ENCODE measurements at regions not wholly inside any gene's neighbourhood (a gene's known extent, or its start where the extent isn't known, plus 50 kb on each side); places are given as distances from the start of the nearest gene placed in this dataset.
"Not testable (repeated sequence)": the region's sequence is repeated elsewhere in the genome, so short reads cannot be mapped to it uniquely, and the experiment has no call there.

DNA sequence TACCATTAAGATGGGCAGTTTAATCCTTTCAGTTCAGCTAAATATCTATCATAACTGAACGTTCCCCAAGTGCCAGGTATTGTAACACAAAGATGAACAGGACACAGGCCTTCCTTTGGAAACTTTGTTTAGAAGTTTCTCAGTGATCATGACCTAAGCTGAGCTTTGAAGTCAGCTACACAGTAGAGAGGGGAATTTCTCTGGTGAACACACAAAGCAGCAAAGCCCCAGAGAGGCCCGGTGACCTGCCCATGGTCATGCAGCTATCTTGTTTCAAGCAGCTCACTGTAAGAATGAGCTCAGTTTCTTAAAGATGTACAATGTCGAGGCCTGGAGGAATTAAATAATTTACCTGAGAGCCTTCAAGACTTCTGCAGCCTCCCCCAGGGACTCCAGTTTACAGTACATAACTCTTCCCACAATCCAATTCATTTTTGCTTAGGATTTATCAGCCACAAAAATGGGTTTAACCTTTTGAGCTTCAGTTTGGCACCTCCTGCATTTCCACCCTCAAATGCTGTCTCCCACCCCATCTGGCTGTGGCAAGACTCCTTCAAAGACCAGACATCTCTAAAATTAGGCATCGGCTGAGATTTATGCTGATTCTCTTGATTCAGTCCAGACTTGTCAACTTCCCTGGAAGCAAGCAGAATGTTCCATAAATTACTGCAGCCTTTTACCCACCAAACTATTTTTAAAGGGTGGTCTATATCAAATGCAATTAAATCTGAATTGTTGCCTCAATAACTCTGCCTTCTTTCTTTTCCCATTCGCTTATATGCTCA, 325.6 kb downstream of the TXNL1 start:
- DNase-seq, result no peak

DNA sequence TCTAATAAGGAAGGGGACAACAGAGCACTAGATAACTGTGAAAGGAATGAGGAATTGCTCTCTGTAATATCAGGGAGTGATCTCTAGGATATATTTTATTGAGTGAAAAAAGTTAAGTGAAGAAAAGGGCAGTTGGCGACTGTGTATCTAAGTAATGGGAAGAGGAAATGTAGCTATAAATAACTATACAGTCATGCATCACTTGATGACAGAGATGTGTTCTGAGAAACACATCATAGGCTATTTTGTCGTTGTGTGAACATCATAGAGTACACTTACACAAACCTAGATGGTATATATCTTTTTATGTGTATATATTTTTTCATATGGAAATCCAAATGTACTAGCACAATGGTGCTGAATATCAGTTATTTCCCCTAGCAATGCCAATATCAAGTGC, 329.3 kb downstream of the TXNL1 start:
- no peak for DNase-seq

DNA sequence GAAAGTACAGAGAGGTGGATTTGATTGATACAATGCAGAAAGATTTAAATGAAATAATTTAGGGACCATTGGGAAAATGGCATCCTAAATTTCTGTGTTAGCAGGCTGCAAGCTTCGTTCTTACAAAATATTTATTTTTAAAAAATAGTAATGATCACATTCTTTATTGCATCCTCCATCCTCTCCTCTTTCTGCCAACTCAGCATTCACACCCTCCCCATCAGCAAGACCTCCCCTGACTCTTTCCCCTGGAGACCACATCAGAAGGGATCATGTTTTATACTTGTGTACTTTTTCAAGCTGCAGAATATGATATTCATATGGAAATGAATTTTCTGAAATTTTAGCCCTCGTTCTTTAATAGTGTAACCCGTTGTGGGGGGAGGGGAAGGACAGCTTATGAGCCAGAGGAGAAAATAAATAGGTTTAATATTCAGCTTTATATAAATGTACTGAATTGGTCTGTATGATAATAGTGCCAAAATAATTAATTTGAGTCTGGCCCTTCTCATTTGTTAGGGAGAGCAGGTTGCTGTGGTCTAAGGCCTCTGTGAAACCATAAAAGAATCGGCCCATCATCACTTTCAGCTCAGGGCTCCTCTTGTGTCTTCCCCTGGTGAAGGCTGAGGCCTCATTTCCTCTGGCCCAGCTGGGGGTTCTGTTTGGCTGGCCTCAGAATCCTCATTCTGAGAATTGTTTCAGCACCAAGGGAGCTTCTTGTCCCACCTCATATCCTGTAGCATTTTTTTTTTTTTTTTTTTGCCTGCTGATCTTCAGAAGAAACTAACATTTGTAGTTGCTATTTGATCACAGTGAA, 330.8 kb downstream of the TXNL1 start:
- DNase-seq, result no peak

DNA sequence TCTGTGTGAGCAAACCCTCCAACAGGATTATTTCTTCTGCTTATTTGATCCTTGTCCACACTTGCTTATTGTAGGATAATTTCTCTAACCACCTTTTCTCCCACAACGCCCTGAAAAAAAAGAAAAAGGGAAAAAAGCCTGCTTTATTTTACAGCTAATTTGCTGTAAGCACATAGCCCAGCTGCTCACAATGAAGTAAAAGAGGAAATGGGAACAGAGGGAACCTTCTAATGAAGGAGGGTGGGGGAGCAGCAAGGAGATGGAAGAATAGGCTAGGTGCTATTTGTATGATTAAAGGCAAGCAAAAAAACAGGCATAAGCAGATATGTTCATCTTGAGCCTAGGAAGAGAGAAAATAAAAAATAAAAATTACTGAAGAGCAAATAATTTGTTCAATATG, 331.6 kb downstream of the TXNL1 start:
- no peak for DNase-seq

DNA sequence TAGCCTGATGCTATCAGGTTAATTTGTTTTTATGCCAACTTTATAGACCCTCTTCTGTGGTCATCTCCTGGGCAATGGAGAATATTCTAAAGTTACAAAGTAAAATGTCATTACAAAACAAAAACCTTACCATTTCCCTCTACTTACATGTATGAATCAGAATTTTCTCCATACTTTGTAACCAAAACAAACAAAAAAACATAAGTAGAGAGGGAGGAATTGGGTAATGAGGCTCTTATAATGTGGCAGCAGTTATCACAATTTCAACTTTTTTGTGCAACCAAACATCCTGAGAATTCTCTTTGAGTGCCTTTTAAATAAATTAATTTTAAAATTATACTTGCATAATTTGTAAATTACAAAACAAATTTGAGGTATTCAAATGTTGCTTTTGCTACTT, 332.8 kb downstream of the TXNL1 start:
- no peak for DNase-seq

DNA sequence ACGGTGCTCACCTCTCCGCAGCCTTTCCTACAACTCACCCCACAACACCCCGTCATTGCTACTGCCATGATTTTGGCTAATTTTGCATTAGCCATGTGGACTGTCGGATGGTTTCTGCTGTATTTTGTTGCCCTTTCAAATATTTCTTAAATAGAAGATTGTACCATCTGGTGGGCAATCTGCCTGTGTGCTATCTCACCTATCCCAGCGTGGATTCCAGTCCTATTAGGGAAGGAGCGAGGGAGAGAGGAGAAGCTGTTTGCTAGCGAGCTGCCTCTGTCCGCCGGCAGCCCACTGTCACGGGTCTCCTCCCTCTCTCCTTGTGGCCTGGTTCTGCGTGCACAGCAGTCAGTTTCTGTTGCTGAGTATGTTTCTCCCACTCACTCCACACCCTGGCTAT, 336.2 kb downstream of the TXNL1 start:
- DNase-seq, result no peak

DNA sequence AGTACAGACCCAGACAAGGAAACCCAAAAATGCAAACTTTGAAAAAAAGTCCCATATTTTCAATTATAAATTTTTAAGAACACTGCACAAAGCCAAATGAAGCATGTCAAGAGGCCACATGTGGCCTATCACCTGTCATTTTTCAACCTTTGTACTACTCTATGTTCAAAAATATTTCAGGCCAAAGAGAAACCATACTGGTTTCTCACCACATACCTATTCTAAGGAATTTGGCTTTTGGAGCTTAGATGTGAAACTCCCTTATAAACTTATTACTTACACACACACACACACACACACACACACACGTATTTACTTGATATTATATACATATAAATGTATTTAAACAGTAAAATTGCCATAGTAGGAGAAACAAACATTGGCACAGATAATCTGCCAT, 338.7 kb downstream of the TXNL1 start:
- no peak for DNase-seq

DNA sequence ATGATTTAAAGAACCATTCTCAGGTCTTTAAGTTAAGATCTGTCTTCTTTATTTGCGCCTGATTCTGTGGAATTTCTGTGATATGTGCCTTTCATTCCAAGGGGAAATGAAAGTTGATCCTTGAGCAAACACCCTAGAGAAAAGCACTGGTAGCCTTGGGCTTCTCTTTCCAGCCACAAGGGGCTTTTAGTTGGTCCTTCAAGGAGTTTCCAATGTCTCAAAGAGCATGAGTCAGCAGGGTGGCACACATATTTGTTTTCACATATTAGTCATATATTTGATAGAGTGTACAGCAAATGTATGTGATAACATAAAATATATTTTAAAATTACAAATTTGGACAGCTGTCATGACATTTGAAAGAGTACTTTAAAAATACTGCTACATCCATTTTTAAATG, 339.5 kb downstream of the TXNL1 start:
- peak; percentile 30 for DNase-seq

DNA sequence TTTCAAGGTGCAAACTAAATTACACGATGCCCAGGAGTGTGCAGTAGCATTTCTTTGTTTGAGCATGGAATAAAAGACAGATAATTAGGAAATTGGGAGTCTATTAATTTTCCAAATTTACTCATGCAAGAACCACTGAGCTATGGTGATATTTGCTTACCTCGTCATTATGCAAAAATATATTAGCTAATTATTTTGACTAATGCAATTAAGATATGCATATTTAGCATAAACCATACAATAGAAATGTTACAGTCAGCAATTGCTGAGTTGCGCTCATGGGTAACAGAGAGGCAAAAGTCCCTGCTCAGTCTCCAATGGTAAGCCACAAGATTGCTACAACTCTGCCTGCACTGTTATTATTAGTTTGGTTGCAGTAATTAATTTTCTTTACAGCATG, 342.0 kb downstream of the TXNL1 start:
- no peak for DNase-seq

DNA sequence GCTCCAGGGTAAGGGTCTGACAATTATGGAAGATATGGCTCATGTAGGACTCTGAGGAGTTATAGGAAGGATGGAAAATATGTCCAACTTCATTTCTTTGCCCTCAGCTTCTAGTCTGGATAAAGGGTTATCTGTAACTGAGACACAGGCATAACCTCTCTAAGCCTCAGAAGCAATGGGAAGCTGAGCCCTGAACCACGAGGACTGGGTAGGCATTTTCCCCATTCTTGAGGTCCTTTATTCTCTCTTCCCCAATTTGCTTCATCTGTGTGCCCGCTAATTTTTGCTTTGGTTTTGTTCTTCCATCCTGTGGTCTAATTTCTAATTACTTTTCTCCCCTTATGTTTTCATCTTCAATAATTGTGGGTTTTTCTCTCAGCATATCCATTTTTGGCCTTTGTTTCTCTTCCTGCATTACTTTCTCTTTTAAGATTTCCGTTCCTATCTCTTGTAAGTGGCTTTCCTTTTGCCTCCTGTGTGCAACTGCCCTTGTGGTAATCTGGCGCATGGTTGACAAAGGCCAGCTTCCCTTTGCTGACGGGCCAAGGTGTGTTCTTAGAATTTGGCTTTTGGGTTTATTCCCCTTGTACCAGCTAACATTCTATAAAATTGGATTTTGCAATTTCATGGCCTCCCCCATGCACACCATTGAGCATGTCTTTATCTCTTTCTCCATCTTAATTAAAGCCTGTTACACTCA, 343.8 kb downstream of the TXNL1 start:
- DNase-seq, result no peak

DNA sequence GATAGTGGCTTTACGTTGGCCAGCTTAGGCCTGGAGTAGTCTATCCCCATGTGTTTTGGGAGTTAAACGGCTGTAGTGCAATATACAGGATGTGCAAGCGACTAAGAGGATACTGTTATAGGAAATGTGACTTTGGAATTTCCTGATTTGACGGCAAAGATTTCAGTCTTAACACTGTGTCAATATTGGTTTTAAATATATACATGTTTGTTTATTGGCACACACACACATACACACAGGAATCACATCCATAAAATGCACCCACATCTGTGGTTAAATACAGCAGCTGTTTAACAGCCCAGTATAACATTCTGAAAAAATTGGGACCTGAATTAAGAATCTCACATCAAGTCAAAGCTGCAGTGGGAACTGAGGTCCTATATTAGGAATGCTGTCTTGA, 347.1 kb downstream of the TXNL1 start:
- no peak for DNase-seq

DNA sequence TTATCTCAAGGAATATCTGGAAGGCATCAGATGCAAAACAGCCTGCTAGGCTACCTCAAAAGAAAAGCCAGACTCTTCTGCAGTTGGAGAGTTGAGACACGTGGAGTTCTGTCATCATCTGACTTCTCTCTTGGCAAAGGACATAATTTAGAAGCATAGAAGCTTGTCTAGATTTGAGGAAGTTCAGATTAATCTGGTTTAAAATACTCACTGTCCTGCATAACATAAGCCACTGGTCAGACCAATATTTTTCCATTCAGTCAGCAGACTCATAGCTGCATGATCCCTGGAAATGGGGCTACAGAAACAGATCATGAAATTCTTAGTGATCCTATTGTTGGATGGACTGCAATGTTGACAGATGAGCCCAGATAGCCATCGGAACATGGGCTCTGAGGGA, 349.0 kb downstream of the TXNL1 start:
- no peak for DNase-seq

DNA sequence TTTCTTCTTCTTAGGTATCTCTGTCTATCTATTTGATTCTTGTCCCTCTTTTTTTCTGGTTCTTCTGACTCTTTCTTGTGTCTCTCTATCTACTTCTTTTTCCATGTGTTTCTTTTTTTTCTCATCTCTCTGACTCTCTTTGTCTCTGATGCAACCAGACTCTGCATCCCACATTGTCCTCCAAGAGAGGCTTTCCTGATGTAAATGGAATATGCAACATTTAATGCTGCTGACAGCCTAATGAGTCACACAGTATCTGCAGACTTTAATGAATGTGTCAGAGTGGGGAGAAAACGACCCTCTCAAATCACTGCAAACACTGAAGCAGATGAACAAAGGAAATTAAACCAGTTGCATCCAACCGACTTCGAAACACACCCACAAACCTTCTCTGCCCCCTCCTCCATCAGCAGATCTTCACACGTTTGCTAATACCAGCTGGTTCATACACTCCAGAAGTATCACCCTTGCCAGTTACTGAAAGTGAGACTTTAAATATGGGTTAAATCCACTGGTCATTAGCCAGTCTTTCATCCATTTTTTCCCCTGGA, 351.5 kb downstream of the TXNL1 start:
- peak; percentile 30 for DNase-seq

DNA sequence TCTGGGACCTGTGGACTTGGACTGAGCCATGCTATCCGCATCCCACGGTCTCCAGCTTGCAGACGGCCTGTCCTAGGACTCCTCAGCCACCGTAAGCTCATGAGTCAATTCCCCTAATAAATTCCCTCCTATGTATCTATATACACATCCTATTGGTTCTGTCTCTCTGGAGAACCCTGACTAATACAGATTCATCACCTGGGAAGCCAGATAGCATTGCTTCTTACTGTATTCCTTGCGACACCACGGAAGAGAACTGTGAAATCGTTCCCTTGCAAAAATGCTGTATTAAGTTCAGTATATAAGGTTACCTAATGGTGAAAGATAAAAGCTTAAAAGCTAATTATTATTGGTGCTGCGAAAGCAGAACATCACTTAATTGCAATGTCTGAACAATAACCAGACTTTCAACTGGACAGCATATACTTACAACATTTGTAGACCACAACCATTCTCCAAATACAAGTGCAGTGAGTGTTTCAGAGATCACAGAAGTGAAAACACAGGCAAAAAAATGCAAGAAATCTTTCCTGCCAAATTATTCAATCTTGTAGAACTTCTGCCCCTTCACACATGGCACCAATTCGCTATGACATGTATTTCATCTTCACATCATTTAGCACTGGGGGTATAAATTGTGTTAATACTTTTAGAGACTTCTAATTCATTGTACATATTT, 352.9 kb downstream of the TXNL1 start:
- DNase-seq, result no peak

DNA sequence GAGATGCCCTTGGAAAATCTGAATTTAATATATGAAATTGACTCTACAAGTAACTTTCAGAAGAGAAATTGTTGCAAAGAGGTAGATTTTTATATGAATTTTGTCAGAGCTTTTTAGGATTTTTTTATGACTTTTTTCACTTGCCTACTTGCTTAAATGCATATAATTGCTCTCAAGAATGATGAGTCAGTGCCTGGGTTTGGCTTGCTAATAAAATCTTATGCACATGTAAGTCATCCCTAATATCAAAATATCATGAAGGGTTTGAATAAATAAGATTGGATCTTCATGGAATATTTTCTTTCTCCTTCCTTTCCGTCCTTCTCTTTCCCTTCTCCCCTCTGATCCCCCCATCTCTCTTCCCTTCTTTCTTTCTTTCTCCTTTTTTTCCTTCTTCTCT, 354.1 kb downstream of the TXNL1 start:
- DNase-seq, result no peak

DNA sequence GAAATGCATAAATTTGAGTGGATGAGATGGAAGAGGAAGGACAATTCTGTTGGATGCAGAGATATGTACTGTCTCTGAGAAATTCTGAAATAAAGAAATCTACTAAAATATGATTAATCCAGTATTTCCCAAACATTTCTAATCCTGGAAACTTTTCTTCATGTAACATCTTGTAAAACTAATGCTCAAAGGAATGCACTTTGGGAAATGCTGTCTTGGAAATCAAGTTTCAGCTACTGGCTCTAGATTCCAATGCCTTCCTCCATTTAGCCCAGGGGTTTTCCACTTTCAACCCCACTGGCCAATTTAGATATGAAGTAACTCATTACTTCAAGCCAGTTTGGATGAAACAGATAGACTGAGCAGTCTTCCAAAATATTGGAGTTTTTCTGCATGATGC, 355.1 kb downstream of the TXNL1 start:
- no peak for DNase-seq

DNA sequence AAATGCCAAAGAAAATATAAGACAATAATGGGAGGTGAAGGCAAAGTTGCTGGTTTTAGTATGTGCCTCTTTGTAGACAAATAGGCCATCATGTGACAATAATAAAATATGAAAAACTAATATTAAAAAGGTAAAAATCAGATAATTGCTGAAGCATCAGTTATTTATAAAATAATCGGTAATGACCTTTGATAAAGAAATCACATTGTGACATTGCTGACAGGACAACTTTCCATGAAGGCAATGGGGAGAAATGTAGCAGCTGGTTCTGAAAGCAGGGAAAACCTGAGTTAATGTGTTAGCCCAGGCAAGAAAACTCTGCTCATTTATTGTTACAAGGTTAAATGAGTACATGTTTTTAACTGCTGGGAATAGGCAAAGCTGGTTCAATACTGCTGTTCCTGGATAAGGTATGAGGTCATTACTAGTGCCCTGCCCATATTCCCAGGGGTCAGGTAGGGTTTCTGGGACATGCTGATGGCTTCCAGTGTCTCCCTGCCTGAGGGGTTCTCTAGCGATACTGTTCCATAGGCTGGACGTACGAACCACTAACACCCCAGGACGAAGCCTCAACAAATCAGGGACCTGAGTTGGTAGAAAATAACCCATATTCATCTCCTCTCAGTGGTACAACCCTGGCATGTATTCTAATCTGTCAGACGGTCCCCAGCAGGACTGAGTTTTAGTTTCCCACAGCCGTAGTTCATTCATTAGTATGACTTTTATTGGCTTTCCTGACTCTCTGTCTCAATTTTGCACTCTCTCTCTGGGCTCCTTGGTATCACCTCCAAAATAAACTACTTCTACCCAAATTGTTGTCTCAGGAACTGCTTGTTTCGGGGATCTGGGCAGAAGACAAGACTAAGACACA, 355.9 kb downstream of the TXNL1 start:
- DNase-seq, result no peak

DNA sequence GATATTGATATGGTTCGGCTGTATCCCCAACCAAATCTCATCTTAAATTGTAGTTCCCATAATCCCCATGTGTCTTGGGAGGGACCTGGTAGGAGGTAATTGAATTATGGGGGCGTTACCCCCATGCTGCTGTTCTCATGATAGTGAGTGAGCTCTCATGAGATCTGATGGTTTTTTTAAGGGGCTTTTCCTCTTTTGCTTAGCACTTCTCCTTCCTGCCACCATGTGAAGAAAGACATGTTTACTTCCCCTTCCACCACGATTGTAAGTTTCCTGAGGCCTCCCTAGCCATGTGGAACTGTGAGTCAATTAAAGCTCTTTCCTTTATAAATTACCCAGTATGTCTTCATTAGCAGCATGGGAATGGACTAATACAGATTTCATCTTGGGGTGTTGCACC, 358.6 kb downstream of the TXNL1 start:
- not testable (repeated sequence) for DNase-seq

DNA sequence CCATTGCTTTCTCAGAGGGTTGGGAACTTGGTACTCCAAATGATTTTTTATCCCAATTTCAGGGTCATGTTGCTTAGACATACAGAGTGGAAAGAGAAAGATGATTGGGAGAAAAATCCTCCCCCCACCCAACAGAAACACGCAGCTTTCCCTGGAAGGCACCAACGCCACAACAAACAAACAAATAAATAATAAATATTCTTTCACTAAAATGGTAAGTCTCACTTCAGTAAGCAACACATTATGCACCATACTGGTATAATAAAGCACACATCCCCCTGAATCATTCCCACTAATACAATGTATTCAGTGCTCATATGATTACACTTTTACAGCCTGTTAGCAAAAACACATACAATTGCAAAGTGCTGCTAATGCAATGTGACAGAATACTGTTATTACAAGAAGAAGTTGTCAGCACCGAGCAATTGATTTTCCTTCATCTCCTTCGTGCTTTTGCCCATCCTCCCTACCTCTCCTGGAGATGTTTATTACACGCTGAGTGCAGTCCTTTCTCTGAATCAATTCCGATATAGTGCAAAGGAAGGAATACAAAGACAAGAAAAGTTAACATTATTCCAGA, 359.9 kb downstream of the TXNL1 start:
- DNase-seq, result no peak

DNA sequence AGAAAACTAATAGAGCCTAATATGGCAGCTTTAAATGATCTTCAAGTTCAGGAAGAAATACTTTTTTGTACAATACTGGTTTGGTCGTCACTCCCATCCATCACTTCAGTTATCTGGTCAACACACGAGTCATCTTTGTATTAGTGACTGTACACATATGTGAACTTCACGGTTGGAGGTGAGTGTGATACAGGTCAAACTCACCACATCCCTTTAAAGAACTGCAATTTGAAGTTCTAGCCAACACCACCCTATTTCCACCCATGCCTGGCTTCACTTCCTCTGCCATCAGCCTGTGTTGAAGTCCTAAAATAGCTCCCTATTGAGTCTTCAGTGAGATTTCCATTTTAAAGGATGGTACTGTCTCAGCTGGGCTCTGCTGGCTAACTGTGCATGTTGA, 361.9 kb downstream of the TXNL1 start:
- DNase-seq, result no peak

DNA sequence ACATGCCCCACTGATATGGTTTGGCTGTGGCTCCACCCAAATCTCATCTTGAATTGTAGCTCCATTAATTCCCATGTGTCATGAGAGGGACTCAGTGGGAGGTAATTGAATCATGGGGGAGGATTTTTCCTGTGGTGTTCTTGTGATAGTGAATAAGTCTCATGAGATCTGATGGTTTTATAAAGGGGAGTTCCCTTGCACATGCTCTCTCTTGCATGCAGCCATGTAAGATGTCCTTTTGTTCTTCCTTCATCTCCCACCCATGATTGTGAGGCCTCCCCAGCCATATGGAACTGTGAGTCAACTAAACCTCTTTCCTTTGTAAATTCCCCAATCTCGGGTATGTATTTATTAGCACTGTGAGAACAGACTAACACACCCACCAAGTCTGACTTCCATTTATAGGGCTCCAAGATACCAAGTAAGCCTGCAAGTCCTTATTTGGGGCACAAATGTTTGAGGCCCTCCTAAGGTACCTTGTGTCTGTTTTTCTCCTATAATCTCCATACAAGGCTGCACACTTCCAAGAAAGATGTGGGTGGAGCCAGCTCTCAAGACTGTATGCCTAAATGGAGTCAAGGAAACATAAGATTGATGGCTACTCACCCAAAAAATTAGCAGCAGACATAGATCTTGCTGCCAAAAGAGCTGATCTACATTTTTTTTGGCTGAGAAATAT, 364.7 kb downstream of the TXNL1 start:
- DNase-seq, result no peak

Data from HCEC 1CT (cell line).